Transverse colon (tissue), 4 donors: ENCODE measurements at regions not wholly inside any gene's neighbourhood (a gene's known extent, or its start where the extent isn't known, plus 50 kb on each side); places are given as distances from the start of the nearest gene placed in this dataset.

Source experiments
- DNase-seq: peaks from one replicate; pipeline ENCODE4 v3.0.0-alpha.2; 2019
- H3K27ac ChIP-seq, 4 donors: fragments of 200-600 bp; sonication (generic); 2 replicates each; pipeline ENCODE4 v1.5.1; 2016 to 2018; ENCODE audit warnings: inconsistent platforms in 4 of 4
- H3K27me3 ChIP-seq: fragments of 200-600 bp; sonication (generic); 2 replicates; pipeline ENCODE4 v1.5.1; 2017; ENCODE audit warnings: inconsistent platforms
- H3K36me3 ChIP-seq, 4 donors: fragments of 200-600 bp; sonication (generic); 2 replicates each; pipeline ENCODE4 v1.5.1; 2017 to 2019; ENCODE audit warnings: inconsistent platforms in 4 of 4
- H3K4me1 ChIP-seq, 4 donors: fragments of 200-600 bp; sonication (generic); 2 replicates each; pipeline ENCODE4 v1.5.1; 2017 to 2020; ENCODE audit warnings: inconsistent platforms in 4 of 4
- H3K4me3 ChIP-seq, 4 donors: fragments of 200-600 bp; sonication (generic); 1 replicate in 1 of 4; 2 replicates in 3 of 4; pipeline versions ENCODE4 v1.5.1 to v1.6.1; 2017 to 2019; ENCODE audit warnings: inconsistent platforms in 4 of 4
- H3K9me3 ChIP-seq, 2 donors: fragments of 200-600 bp; sonication (generic); 2 replicates each; pipeline ENCODE4 v1.5.1; 2017 to 2019; ENCODE audit warnings: inconsistent platforms in 2 of 2
- EP300 ChIP-seq: sonication (generic); formaldehyde crosslinking; IDR thresholded peaks from one replicate; pipeline ENCODE4 v1.6.1; 2017; ENCODE audit warnings: antibody characterized with exemption, low read depth
- POLR2A ChIP-seq: fragments of 450-650 bp; IDR thresholded peaks from one replicate; pipeline ENCODE4 v1.6.1; 2016; ENCODE audit warnings: antibody characterized with exemption, mild to moderate bottlenecking, moderate library complexity
- POLR2AphosphoS5 ChIP-seq, 3 donors: sonication (generic); formaldehyde crosslinking; IDR thresholded peaks; one replicate each; pipeline ENCODE4 v1.6.1; 2016; ENCODE audit warnings: antibody characterized with exemption in 3 of 3
- WGBS, 2 donors: methylation state at CpG; one replicate each; pipeline ENCODE4 v1.1.5; 2018; ENCODE audit warnings: low coverage in 1 of 2; 5-methylcytosine and 5-hydroxymethylcytosine counted together
- in situ Hi-C, 4 donors: fragments of 200-750 bp; cut with MboI; loops; one replicate each; pipeline versions ENCODE4 v1.15.0 to v1.15.1; 2017; ENCODE audit warnings: low sequenced_read_pairs in 3 of 4, low pct_ligation_motif_present in 1 of 4, low pct_unique_long_range_greater_than_20kb in 1 of 4
- intact Hi-C: fragments of 100-400 bp; cut with DNase I; formaldehyde crosslinking; loops from one replicate; pipeline ENCODE4 v1.15.1; 2023; ENCODE audit warnings: low total_unique reads
- TF ChIP-seq, protein P1 (sequence below), 5 experiments: fragments of 200-600 bp in 3 of 5; fragments of 450-650 bp in 2 of 5; sonication (generic) in 3 of 5; IDR thresholded peaks; 1 replicate in 2 of 5; 2 replicates in 3 of 5; pipeline ENCODE4 v1.5.1; 2016 to 2017; ENCODE audit warnings: antibody characterized with exemption in 5 of 5, inconsistent platforms in 3 of 5, mild to moderate bottlenecking in 2 of 5, moderate library complexity in 1 of 5

DNA sequence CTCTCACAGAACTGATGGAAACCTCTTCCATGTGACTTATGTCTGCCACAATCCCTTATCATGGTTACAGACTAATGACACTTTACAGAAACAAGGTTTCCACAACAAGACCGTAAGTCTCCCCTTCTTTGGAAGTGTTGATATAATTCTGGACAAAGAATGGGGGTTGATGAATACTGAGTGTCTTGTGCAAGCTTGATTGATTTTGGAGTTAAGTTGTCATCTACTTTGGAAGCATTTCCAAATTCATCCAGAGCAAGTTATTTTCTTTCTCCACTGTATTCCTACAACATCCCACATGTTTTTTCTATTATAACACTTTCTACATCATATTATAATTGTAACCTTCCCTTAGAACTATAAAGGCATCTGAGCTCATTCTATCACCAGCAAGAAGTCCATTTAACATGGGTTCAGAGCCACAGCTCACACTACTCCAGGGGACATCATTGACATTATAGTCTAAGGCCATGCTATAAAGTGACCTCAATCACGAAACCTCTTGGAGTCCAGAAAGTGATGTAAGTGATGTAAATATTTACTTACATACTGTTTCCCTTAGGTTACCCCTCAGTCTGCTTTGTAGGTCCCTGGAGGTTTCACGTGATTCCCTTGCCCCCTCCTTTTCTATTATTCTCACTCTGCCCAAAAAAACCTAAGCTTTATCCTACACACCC, 125.7 kb upstream of the PBX1 start:
- in situ Hi-C loops = no loop called here
- intact Hi-C loops = loop anchor here (5.0 kb wide), 1 partner anchor 156 kb away; no protein-coding TSS in a partner anchor

GRCh38 chr1:164433818-164434170, 125.2 kb upstream of the PBX1 start:
- no peak overlapping the region for H3K27ac ChIP-seq
- H3K9me3 ChIP-seq = no peaks in the 10 kb centered on the region
- intact Hi-C loops (loop anchor here (5.0 kb wide), 1 partner anchor 156 kb away; no protein-coding TSS in a partner anchor), in situ Hi-C loops (no loop called here)
- DNase-seq = no peak
- H3K36me3 ChIP-seq = no peaks in the 10 kb centered on the region
- H3K4me1 ChIP-seq = no peaks in the 10 kb centered on the region
- WGBS, 2 donors = 29 to 58% methylated on average over 1 of the region's 1 CpG
- H3K27me3 ChIP-seq = no peaks in the 10 kb centered on the region
- TF ChIP-seq, protein P1, sequence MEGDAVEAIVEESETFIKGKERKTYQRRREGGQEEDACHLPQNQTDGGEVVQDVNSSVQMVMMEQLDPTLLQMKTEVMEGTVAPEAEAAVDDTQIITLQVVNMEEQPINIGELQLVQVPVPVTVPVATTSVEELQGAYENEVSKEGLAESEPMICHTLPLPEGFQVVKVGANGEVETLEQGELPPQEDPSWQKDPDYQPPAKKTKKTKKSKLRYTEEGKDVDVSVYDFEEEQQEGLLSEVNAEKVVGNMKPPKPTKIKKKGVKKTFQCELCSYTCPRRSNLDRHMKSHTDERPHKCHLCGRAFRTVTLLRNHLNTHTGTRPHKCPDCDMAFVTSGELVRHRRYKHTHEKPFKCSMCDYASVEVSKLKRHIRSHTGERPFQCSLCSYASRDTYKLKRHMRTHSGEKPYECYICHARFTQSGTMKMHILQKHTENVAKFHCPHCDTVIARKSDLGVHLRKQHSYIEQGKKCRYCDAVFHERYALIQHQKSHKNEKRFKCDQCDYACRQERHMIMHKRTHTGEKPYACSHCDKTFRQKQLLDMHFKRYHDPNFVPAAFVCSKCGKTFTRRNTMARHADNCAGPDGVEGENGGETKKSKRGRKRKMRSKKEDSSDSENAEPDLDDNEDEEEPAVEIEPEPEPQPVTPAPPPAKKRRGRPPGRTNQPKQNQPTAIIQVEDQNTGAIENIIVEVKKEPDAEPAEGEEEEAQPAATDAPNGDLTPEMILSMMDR (IDR thresholded peaks at IDR 0.05) = no peak
- TF ChIP-seq POLR2AphosphoS5 (IDR thresholded peaks at IDR 0.05) (no peak), EP300 (no peak), POLR2A (no peak)
- H3K4me3 ChIP-seq = no peak overlapping the region

More for the DNA sequence above, 125.7 kb upstream of the PBX1 start:
- 58 to 73% methylated on average over 2 to 3 of the region's 3 CpGs for WGBS, 2 donors
- H3K4me3 ChIP-seq = no peak overlapping the region
- TF ChIP-seq POLR2A (no peak), EP300 (no peak), POLR2AphosphoS5 (IDR thresholded peaks at IDR 0.05) (no peak)
- TF ChIP-seq, protein P1 (IDR thresholded peaks at IDR 0.05) = no peak
- no peaks in the 10 kb centered on the region for H3K36me3 ChIP-seq
- H3K9me3 ChIP-seq = no peaks in the 10 kb centered on the region
- H3K4me1 ChIP-seq = no peaks in the 10 kb centered on the region
- DNase-seq = no peak
- H3K27me3 ChIP-seq = no peaks in the 10 kb centered on the region
- no peak overlapping the region for H3K27ac ChIP-seq

- Histone ChIP-seq H3K27ac (no peak overlapping the region), H3K36me3 (no peaks in the 10 kb centered on the region), H3K4me1 (no peaks in the 10 kb centered on the region), H3K4me3 (no peak overlapping the region), H3K27me3 (no peaks in the 10 kb centered on the region), H3K9me3 (no peaks in the 10 kb centered on the region)
- no peak for TF ChIP-seq EP300
- no peak for TF ChIP-seq POLR2AphosphoS5 (IDR thresholded peaks at IDR 0.05)
- TF ChIP-seq POLR2A = no peak
- TF ChIP-seq, protein P1 (IDR thresholded peaks at IDR 0.05) = peak in 4 of 5 experiments; percentile 15 to 29 (median 24)
- in situ Hi-C loops = no loop called here
- intact Hi-C loops = no loop called here
- DNase-seq = no peak
- 60 to 73% methylated on average over 1 of the region's 1 CpG for WGBS, 2 donors
Observed at GRCh38 chr1:164440232-164440631, 118.8 kb upstream of the PBX1 start.

DNA sequence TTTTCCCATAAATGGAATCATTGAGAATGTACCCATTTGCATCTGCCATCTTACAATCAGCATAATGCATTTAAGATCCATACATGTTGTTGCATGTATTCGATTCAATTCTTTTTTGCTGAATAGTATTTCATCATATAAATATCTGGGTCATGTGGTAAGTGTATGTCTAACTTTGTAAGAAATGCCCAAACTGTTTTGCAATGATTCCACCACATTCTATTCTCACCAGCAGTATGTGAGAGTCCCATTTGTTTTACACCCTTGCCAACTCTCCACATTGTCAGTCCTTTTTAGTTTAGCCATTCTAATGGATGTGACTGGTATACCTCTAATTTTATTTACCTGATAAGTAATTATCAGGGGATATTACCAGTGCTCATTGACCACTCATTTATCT, 115.8 kb upstream of the PBX1 start:
- Histone ChIP-seq H3K4me3 (no peak overlapping the region), H3K36me3 (no peaks in the 10 kb centered on the region), H3K4me1 (no peaks in the 10 kb centered on the region), H3K9me3 (no peaks in the 10 kb centered on the region), H3K27me3 (no peaks in the 10 kb centered on the region), H3K27ac (no peak overlapping the region)
- no peak for DNase-seq
- TF ChIP-seq, protein P1 (IDR thresholded peaks at IDR 0.05) = no peak
- TF ChIP-seq EP300 (no peak), POLR2A (no peak), POLR2AphosphoS5 (IDR thresholded peaks at IDR 0.05) (no peak)
- in situ Hi-C loops (no loop called here), intact Hi-C loops (no loop called here)
- 83 to 86% methylated on average over 1 of the region's 1 CpG for WGBS, 2 donors
